B cell (primary cell): ENCODE measurements at regions not wholly inside any gene's neighbourhood (a gene's known extent, or its start where the extent isn't known, plus 50 kb on each side); places are given as distances from the start of the nearest gene placed in this dataset.

ENCODE experiments used
- CTCF ChIP-seq: fragments of 200-600 bp; IDR thresholded peaks from one replicate; pipeline ENCODE4 v1.8.0; 2022; ENCODE audit warnings: antibody characterized with exemption, mild to moderate bottlenecking
- EZH2 ChIP-seq: IDR thresholded peaks from 2 replicates; pipeline ENCODE4 v1.6.1; 2012; ENCODE audit warnings: borderline replicate concordance, low read depth, mild to moderate bottlenecking, moderate library complexity, low read length; ENCODE audit not compliant: insufficient read depth, poor library complexity, severe bottlenecking

- TF ChIP-seq CTCF (no peak), EZH2 (no peak)
Observed at GRCh38 chr16:86956437-86956836, 360.8 kb downstream of the C16orf95 start.
